Lower leg skin (tissue), 3 donors: ENCODE measurements at regions not wholly inside any gene's neighbourhood (a gene's known extent, or its start where the extent isn't known, plus 50 kb on each side); places are given as distances from the start of the nearest gene placed in this dataset.

ENCODE experiments used
- POLR2A ChIP-seq, 2 donors: fragments of 450-650 bp; IDR thresholded peaks; one replicate each; pipeline ENCODE4 v1.6.1; 2016 to 2017; ENCODE audit warnings: antibody characterized with exemption in 2 of 2, mild to moderate bottlenecking in 1 of 2, moderate library complexity in 1 of 2
- TF ChIP-seq, protein P1 (sequence below), 3 donors: fragments of 450-650 bp; IDR thresholded peaks; one replicate each; pipeline ENCODE4 v1.5.1; 2016; ENCODE audit warnings: antibody characterized with exemption in 3 of 3, mild to moderate bottlenecking in 3 of 3, moderate library complexity in 2 of 3

DNA sequence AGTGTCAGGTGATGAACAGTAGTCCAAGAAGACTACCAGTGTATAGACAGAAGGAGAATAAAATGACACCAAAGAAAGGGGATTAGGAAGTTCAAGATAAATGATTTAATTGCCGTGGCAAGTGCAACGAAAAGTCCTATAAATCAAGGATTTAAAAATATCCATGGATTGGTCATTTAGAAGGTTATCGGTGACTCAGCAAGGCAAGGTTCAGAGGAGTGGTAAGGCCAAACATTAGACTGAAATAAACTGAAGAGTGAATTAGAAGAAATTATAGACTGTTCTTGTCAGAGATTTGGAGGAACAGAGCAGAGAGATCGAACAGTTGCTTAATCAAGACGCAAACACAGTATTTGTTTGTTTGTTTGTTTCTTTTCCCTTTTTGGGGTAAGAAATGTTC, 211.9 kb upstream of the KCNMB2 start:
- TF ChIP-seq, protein P1, sequence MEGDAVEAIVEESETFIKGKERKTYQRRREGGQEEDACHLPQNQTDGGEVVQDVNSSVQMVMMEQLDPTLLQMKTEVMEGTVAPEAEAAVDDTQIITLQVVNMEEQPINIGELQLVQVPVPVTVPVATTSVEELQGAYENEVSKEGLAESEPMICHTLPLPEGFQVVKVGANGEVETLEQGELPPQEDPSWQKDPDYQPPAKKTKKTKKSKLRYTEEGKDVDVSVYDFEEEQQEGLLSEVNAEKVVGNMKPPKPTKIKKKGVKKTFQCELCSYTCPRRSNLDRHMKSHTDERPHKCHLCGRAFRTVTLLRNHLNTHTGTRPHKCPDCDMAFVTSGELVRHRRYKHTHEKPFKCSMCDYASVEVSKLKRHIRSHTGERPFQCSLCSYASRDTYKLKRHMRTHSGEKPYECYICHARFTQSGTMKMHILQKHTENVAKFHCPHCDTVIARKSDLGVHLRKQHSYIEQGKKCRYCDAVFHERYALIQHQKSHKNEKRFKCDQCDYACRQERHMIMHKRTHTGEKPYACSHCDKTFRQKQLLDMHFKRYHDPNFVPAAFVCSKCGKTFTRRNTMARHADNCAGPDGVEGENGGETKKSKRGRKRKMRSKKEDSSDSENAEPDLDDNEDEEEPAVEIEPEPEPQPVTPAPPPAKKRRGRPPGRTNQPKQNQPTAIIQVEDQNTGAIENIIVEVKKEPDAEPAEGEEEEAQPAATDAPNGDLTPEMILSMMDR (IDR thresholded peaks at IDR 0.05), result no peak
- no peak for TF ChIP-seq POLR2A (IDR thresholded peaks at IDR 0.05)
